ENCODE measurements at regions not wholly inside any gene's neighbourhood (a gene's known extent, or its start where the extent isn't known, plus 50 kb on each side); places are given as distances from the start of the nearest gene placed in this dataset.

- no peak for TF ChIP-seq RAD21 (conservative IDR thresholded peaks at IDR 0.05)
- TF ChIP-seq CTCF (IDR thresholded peaks at IDR 0.05; ENCODE audit: poor library complexity, severe bottlenecking): no peak
- no peak for TF ChIP-seq POLR2AphosphoS5 (IDR thresholded peaks at IDR 0.05)
- no peak for TF ChIP-seq REST (IDR thresholded peaks at IDR 0.05; ENCODE audit: borderline replicate concordance)
- TF ChIP-seq EP300 (conservative IDR thresholded peaks at IDR 0.05; ENCODE audit: poor library complexity, severe bottlenecking): no peak
Observed at GRCh38 chr4:22997358-22998224, 304.9 kb downstream of the GBA3 start.

All from neural cell (in vitro differentiated cells).